HG03442 (cell line): ENCODE measurements at regions not wholly inside any gene's neighbourhood (a gene's known extent, or its start where the extent isn't known, plus 50 kb on each side); places are given as distances from the start of the nearest gene placed in this dataset.

Source experiments
- ATAC-seq: cut with Tn5 transposase; IDR thresholded peaks from one replicate; pipeline ENCODE4 v1.9.1; 2021; ENCODE audit warnings: mild to moderate bottlenecking, moderate library complexity; ENCODE audit not compliant: unreplicated experiment

GRCh38 chr9:88326936-88327335 lies 61.3 kb upstream of the SPIN1 start:
- no peak for ATAC-seq

- ATAC-seq, result no peak
Measured at GRCh38 chr9:88326015-88326414, 62.2 kb upstream of the SPIN1 start.

DNA sequence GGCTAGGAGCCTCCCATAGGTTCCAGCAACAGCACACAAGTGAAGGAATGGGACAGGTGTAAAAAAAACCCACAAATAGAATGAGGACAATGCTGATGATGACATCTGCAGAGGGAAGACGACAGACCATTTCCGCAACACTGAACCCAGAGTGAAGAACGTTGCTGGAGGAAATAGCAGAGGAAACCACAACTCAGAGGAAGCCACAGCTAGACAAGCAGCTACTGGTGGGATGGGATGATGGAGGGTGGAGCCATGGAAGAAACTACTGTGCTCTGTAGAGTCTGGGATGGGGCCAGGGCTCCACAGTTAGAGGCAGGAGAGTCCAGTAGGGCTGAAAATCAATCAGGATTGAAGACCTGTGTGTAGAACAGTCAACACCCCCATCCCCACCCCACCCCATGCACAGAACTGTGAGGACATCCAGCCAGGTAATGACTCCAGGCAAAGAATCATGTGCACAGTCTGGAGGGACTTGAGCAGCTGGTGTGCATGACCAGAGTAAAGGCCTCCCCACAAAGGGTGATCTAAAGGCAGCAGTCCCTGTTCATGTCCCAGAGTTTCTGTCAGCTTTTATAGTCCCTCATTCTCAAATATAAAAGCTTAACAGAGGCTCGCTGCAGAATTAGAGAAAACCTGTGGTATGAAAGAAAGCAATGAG lies 65.2 kb upstream of the SPIN1 start:
- ATAC-seq, result no peak

DNA sequence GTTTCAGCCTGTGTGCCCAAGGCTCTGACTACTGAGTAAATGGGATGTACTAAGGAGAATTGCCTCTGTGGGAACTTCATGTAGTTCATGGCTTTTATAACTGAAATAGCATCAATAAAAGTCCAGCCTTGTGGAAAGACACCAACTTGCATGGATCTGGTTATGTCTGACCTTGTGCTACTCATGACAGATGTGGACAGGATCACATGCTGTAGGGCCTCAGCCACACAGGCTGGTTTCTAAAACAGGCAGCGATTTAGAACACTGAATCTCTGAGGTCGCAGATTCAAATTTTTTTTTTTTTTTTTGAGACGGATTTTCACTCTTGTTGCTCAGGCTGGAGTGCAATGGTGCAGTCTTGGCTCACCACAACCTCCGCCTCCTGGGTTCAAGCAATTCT lies 66.5 kb upstream of the SPIN1 start:
- ATAC-seq, result no peak

GRCh38 chr9:88320748-88321415 lies 67.4 kb upstream of the SPIN1 start:
- ATAC-seq, result no peak

DNA sequence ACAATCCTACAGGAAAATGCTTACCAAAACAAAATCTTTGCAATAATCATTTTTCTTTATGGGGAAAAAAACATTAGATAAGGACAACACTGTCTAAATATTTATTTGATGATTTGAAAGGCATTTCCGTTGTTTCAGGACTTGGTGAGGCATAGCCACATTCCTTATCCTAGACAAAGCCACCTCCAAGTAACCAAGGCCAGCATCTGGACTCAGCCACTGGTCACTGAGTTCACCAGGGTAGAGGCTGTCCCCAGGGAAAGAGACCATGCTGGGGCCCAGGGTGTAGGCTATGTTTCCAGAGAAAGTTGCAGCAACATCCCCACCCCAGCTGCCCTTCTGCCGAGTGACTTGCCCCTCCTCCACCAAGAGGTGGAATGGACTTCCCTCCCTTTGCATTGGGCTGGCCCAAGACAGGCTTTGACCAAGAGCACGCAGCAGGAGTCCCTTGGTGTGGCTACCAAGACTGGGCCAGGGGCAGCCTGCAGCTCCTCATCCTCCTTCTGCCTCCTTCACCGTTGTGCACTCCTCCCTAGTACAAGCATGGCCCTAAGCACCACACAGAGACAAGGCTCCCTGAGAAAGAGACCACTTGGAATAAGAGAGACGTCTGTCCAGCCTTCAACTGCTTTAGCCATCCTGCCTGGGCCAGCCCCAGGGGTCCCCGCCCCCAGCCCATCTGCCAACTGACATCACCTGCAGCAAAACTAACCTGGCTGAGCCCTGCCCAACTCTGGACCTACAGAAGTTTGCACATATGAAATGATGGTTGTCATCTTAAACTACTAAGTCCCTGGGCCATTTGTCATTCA lies 68.1 kb upstream of the SPIN1 start:
- ATAC-seq, result no peak

GRCh38 chr9:88313364-88314220 lies 74.7 kb upstream of the SPIN1 start:
- ATAC-seq, result no peak

DNA sequence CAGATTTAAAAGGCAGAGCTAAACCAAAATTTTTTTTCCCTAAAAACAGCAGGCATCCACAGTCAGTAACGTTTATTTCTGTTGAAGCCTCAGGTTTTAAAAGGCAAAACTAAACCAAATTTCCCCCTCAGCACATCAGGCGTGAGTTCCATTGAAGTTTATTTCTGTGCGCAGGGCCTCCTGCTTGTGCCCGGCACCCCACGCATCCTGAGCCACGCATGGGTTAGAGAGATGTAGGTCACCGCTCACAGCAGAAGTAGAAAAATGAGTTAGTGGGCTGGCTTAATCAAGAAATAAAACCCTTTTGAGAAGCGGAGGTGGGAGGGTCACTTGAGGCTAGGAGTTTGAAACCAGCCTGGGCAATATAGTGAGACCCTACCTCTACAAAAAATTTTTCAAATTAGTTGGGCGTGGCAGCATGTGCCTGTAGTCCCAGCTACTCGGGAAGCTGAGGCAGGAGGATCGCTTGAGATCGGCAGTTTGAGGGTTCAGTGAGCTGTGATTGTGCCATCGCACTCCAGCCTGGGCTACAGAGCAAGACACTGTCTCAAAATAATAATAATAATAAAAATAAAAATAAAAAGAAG lies 75.6 kb upstream of the SPIN1 start:
- no peak for ATAC-seq

DNA sequence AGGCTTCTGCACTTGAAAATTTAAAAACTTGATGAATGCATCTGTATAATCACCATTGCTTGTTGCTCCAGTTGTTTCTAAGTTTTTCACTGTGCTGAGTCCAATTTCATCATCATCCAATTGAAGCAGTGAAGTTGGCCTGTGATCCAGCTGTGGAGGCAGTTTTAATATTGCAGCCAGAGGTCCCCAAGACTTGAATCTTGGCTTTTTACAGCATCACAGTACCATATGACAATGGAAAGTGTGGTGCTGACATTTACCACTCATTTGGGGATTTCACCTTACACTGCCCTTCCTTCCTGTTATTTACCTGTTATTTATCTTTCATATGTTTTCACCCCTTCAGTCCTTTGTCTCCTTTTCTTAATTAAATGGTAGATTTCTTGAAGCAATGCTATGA lies 76.2 kb upstream of the SPIN1 start:
- ATAC-seq, result no peak

- ATAC-seq, result no peak
Measured at GRCh38 chr9:88310310-88310980, 77.8 kb upstream of the SPIN1 start.

GRCh38 chr9:88308831-88309560 lies 79.2 kb upstream of the SPIN1 start:
- no peak for ATAC-seq

DNA sequence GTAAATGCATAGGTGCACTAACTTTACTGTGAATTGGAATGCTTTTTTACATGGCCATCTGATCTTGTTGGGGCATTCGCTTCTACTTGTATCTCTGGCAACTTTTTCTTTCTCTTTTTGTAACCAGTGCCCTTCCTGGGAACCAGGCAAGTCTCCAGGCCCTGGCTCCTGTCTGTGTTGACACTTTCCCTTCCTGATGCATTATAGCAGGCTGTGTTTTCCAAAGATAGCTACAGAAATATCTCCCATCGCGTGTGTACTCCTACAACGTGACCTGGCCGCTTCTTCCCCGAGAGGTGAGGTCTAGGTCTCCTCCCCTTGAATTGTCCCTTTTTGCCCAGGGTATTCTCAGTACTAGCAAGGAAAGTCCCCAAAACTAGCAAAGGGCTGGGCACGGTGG lies 81.1 kb upstream of the SPIN1 start:
- no peak for ATAC-seq

GRCh38 chr9:88303721-88304451 lies 84.4 kb upstream of the SPIN1 start:
- peak; percentile 95 for ATAC-seq

DNA sequence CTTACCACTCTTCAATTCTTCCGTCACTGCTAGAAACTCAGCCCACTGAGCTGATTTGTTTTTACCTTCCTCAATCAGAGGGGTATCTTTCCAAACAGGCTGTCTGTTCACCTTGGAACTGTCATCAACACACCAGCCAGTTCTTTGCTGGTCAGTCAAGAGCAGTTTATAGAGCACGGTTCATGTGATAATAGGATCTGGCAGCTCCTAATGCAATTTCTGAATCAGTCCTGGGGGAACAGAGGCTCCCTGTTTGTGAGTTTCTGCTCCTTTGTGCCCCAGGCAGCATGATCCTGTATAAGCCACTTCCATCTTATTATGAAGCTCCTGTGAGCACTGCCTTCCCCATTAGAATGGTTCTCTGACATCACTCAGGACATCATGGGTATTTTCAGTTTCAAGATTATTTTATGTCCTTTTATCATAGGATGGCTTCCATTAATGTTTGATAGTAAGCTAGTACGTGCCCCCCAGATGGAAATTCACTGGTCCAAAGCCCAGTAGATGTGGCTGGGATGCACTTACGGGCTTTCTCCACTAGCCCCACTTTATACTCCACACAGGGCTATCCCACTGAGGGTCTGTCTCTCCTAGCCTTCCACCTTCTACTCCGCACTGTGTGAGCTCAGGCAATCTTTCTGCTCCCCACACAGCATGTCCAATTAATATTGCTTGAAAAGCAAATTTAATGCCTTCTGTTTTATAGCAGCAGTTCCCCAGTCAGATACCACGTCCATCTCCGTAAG lies 85.5 kb upstream of the SPIN1 start:
- ATAC-seq, result no peak

DNA sequence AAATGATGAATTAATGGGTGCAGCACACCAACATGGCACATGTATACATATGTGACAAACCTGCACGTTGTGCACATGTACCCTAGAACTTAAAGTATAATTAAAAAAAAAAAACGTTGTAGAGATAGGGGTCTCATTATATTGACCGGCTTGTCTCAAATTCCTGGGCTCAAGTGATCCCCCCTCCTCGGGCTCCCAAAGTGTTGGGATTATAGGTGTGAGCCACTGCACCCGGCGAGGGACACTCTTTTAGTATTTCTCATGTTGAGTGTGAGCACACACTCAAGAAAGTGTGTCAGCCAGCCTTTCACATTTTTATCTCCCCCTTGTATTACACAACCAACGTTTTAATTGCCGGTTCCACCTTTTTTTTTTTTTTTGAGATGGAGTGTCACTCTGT lies 87.7 kb upstream of the SPIN1 start:
- ATAC-seq, result no peak

DNA sequence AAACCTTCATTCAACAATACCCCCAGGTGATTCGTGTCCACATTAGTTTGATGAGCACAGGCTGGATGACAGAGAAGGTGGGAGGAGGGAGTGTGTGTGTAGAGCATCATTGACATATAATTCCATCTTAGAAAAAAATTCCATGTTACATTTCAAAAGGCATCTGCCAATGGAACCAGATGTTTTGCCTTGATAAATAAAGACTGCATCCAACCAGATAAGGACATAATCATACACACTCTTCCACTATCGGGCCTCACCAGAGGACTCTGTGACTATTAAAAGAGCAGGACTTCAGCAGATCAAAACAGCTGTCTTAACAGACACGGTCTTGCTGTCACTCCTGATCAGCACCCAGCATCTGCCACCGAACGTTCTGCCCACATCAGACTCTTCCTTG lies 96.4 kb upstream of the SPIN1 start:
- no peak for ATAC-seq

DNA sequence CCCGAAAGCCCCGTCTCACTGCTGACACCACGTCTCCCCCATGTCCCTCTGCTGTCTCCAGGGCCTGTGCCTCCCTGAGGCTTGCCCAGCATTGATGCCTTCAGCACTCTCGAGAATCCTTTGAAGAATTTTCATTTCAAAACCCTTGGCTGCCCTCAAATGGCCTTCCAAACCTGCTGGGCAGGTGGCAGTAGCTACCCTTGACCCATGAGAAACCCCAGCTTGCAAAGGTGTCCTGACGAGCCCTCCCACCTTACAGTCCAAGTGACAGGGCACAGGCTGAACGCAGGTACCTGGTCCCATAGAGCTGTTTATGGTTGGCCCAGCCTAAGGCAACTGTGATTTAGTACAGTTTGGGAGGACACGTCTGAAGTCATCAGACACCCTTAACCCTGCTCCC lies 97.2 kb upstream of the SPIN1 start:
- no peak for ATAC-seq

GRCh38 chr9:88289532-88289931 lies 98.7 kb upstream of the SPIN1 start:
- ATAC-seq, result no peak
